Lung (tissue), 11 donors: ENCODE measurements at regions not wholly inside any gene's neighbourhood (a gene's known extent, or its start where the extent isn't known, plus 50 kb on each side); places are given as distances from the start of the nearest gene placed in this dataset.
A peak's percentile ranks its signal among the peaks of the same experiment; 100 is the strongest.

ENCODE experiments used
- ATAC-seq: fragments of 200-7000 bp; cut with Tn5 transposase; one replicate; pipeline ENCODE4 v1.9.1; 2020; ENCODE audit warnings: moderate number of reproducible peaks; ENCODE audit not compliant: insufficient read depth, low FRiP score
- DNase-seq, 3 donors: peaks; one replicate each; pipeline ENCODE4 v3.0.0-alpha.2; 2013 to 2017
- H3K27ac ChIP-seq, 2 donors: one replicate each; pipeline ENCODE4 v1.5.1; 2013; ENCODE audit warnings: mild to moderate bottlenecking in 2 of 2, moderate library complexity in 2 of 2, control low read depth in 1 of 2, inconsistent platforms in 1 of 2, low read depth in 1 of 2, low read length in 1 of 2
- H3K27me3 ChIP-seq, 3 donors: one replicate each; pipeline ENCODE4 v1.5.1; 2013; ENCODE audit warnings: low read length in 2 of 3; ENCODE audit not compliant: control insufficient read depth in 3 of 3, insufficient read depth in 3 of 3
- H3K36me3 ChIP-seq, 4 donors: one replicate each; pipeline ENCODE4 v1.5.1; 2013; ENCODE audit warnings: low read length in 4 of 4, mild to moderate bottlenecking in 1 of 4, moderate library complexity in 1 of 4; ENCODE audit not compliant: control insufficient read depth in 4 of 4, insufficient read depth in 4 of 4
- H3K4me1 ChIP-seq, 5 donors: one replicate each; pipeline ENCODE4 v1.5.1; 2013; ENCODE audit warnings: low read length in 5 of 5, mild to moderate bottlenecking in 2 of 5, moderate library complexity in 1 of 5; ENCODE audit not compliant: control insufficient read depth in 5 of 5, insufficient read depth in 5 of 5
- H3K4me3 ChIP-seq: one replicate; pipeline ENCODE4 v1.5.1; 2013; ENCODE audit warnings: mild to moderate bottlenecking, control low read depth, moderate library complexity
- H3K9ac ChIP-seq, 2 donors: one replicate each; pipeline ENCODE4 v1.5.1; 2013; ENCODE audit warnings: low read length in 2 of 2, control low read depth in 1 of 2; ENCODE audit not compliant: insufficient read depth in 1 of 2
- H3K9me3 ChIP-seq, 4 donors: one replicate each; pipeline ENCODE4 v1.5.1; 2013; ENCODE audit warnings: low read length in 3 of 4, mild to moderate bottlenecking in 1 of 4, moderate library complexity in 1 of 4; ENCODE audit not compliant: control insufficient read depth in 4 of 4, insufficient read depth in 3 of 4
- CTCF ChIP-seq: IDR thresholded peaks from 2 replicates; pipeline ENCODE4 v1.5.1; 2012; ENCODE audit warnings: mild to moderate bottlenecking; ENCODE audit errors: control extremely low read depth, extremely low read depth
- WGBS, 2 donors: extraction: QIAGEN DNeasy Blood & Tissue Kit; methylation state at CpG; one replicate each; pipeline ENCODE4 v1.1.7; 2013; 5-methylcytosine and 5-hydroxymethylcytosine counted together
- donor health status: control.
- donor health status: control.
- donor health status: Bipolar disorder and iron deficiency.
- donor health status: healthy.
- donor health status: DM: yes; HTN: yes; CAD: no.

- Histone ChIP-seq H3K4me1 (peaks cover 0 to 10% (median 0%) of the 10 kb centered on the region in 5 donors), H3K4me3 (no peak overlapping the region), H3K9ac (no peak overlapping the region), H3K27me3 (no peaks in the 10 kb centered on the region), H3K27ac (no peak overlapping the region), H3K36me3 (no peaks in the 10 kb centered on the region), H3K9me3 (no peaks in the 10 kb centered on the region)
- 59 to 72% methylated on average over 1 of the region's 1 CpG for WGBS, 2 donors
- no peak for TF ChIP-seq CTCF
- ATAC-seq (no peak), DNase-seq (no peak)
These were observed 435.9 kb upstream of the AUTS2 start for GRCh38 chr7:69162326-69162725.

- Histone ChIP-seq H3K4me3 (no peak overlapping the region), H3K4me1 (peaks cover 0 to 10% (median 0%) of the 10 kb centered on the region in 5 donors), H3K36me3 (no peaks in the 10 kb centered on the region), H3K9me3 (no peaks in the 10 kb centered on the region), H3K27ac (no peak overlapping the region), H3K9ac (no peak overlapping the region), H3K27me3 (no peaks in the 10 kb centered on the region)
- no peak for ATAC-seq
- 72 to 75% methylated on average over 8 of the region's 8 CpGs for WGBS, 2 donors
- peak in 2 of 3 donors; percentile 46 to 62 for DNase-seq
- no peak for TF ChIP-seq CTCF
These were observed 435.2 kb upstream of the AUTS2 start for GRCh38 chr7:69162931-69163670.

GRCh38 chr7:69166979-69167516 lies 431.2 kb upstream of the AUTS2 start:
- no peak overlapping the region for H3K9ac ChIP-seq
- no peak for TF ChIP-seq CTCF
- no peak overlapping the region for H3K27ac ChIP-seq
- no peaks in the 10 kb centered on the region for H3K9me3 ChIP-seq
- H3K27me3 ChIP-seq, result no peaks in the 10 kb centered on the region
- H3K36me3 ChIP-seq, result no peaks in the 10 kb centered on the region
- 85 to 88% methylated on average over 7 of the region's 7 CpGs for WGBS, 2 donors
- H3K4me3 ChIP-seq, result no peak overlapping the region
- peaks cover 0 to 10% (median 0%) of the 10 kb centered on the region in 5 donors for H3K4me1 ChIP-seq
- DNase-seq, result no peak
- ATAC-seq, result no peak
